ENCODE measurements at regions not wholly inside any gene's neighbourhood (a gene's known extent, or its start where the extent isn't known, plus 50 kb on each side); places are given as distances from the start of the nearest gene placed in this dataset.

DNA sequence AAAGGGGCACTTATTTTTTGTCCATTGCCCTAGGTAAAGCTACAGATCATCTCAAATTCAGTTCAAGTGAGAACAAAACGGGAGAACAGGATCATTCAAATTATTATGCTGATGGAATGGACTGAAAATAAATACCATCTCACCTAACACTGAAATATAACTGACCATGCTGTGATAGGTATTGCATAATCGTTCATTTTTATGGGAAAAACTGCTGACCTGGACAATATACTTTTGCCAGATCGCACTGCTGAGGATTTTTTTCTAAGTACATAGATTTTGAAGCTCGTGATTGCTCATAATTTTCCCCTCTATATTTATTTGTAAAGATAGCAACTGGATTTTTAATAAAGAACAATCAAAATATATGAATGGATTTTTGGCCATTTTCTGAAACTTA is 636.6 kb upstream of the NEGR1 start:
- H3K27me3 Mint-ChIP-seq = no peaks in the 10 kb centered on the region
- H3K4me3 Mint-ChIP-seq = no peak overlapping the region
- no peaks in the 10 kb centered on the region for H3K9me3 Mint-ChIP-seq
- no peak for DNase-seq
- CTCF ChIA-PET = no interaction called here
- H3K27ac Mint-ChIP-seq = no peak overlapping the region
- no peaks in the 10 kb centered on the region for H3K4me1 Mint-ChIP-seq
- no peaks in the 10 kb centered on the region for H3K36me3 Mint-ChIP-seq

GRCh38 chr1:72917920-72918319 is 635.6 kb upstream of the NEGR1 start:
- Mint-ChIP-seq H3K27ac (no peak overlapping the region), H3K4me1 (no peaks in the 10 kb centered on the region), H3K27me3 (no peaks in the 10 kb centered on the region), H3K4me3 (no peak overlapping the region), H3K9me3 (no peaks in the 10 kb centered on the region), H3K36me3 (no peaks in the 10 kb centered on the region)
- CTCF ChIA-PET = no interaction called here
- no peak for DNase-seq

DNA sequence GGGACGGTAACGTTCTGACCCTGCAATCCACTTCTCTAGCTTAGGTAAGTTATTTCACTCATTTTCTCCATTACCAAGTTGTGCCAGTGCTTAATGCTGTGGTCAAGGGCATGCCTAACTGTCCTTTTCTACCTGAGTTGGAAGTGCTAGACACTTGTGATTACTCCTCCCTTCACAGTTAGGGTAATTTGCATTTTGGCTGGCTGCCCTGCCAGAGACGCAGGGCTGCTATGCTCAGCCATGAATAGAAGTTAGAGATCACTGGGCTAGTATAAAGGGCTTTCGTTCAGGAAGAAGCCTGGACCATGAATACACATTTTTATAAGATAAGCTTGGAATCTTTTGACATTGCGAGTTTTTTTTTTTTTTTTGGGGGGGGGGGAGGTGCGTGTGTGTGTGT is 633.2 kb upstream of the NEGR1 start:
- Mint-ChIP-seq H3K4me1 (no peaks in the 10 kb centered on the region), H3K27me3 (no peaks in the 10 kb centered on the region), H3K9me3 (no peaks in the 10 kb centered on the region), H3K27ac (no peak overlapping the region), H3K36me3 (no peaks in the 10 kb centered on the region), H3K4me3 (no peak overlapping the region)
- no peak for DNase-seq
- CTCF ChIA-PET = no interaction called here

DNA sequence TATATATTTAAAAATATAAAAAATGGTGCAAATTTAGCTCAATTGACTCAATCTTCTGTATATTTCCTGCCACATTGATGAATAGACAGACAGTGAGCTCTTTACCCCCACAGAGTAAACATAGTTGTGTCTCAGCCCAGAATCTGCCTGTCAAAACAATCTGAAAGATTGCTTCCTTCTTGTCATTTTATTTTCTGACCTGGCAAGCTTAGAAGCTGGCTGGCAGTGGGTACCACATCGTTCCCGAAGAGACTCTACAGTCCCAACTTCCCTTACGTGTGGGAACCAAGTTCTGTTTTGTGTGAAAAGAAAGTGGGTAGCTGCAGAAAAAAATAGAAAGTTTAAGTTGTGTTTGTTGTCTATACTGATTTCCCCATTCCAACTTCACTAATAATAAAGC is 629.3 kb upstream of the NEGR1 start:
- no peak for DNase-seq
- CTCF ChIA-PET = no interaction called here
- H3K4me1 Mint-ChIP-seq = no peaks in the 10 kb centered on the region
- no peaks in the 10 kb centered on the region for H3K27me3 Mint-ChIP-seq
- H3K4me3 Mint-ChIP-seq = no peak overlapping the region
- H3K27ac Mint-ChIP-seq = no peak overlapping the region
- no peaks in the 10 kb centered on the region for H3K9me3 Mint-ChIP-seq
- H3K36me3 Mint-ChIP-seq = no peaks in the 10 kb centered on the region

DNA sequence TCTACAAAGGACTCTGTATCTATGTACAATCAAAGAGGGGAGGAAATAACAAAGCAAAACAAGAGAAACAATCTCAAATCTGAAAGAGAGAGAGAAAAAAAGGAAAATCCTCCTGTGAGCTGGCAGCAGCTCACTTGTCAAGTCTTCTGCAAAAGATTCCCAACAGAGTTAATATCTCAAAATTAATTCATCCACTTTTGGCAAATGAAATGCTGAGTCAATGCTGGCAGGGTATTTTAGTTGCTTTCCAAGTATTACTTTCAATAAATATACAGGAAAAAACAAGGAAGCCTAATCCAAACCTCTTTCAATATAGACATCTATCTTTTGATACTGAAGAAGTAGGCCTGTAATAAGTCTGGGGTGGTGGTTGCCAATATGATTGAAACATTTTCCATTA is 613.9 kb upstream of the NEGR1 start:
- H3K4me3 Mint-ChIP-seq = no peak overlapping the region

GRCh38 chr1:72892461-72892860 is 610.1 kb upstream of the NEGR1 start:
- no peak overlapping the region for H3K4me3 Mint-ChIP-seq
- H3K9me3 Mint-ChIP-seq = no peaks in the 10 kb centered on the region
- H3K27me3 Mint-ChIP-seq = no peaks in the 10 kb centered on the region
- no peaks in the 10 kb centered on the region for H3K4me1 Mint-ChIP-seq
- CTCF ChIA-PET = no interaction called here
- DNase-seq = no peak
- no peaks in the 10 kb centered on the region for H3K36me3 Mint-ChIP-seq
- no peak overlapping the region for H3K27ac Mint-ChIP-seq

More for the DNA sequence above, 613.9 kb upstream of the NEGR1 start:
- H3K27me3 Mint-ChIP-seq = no peaks in the 10 kb centered on the region
- H3K4me1 Mint-ChIP-seq = no peaks in the 10 kb centered on the region
- DNase-seq = no peak
- H3K9me3 Mint-ChIP-seq = peaks cover 1% of the 10 kb centered on the region
- no peak overlapping the region for H3K27ac Mint-ChIP-seq
- H3K36me3 Mint-ChIP-seq = no peaks in the 10 kb centered on the region
- CTCF ChIA-PET = no interaction called here

DNA sequence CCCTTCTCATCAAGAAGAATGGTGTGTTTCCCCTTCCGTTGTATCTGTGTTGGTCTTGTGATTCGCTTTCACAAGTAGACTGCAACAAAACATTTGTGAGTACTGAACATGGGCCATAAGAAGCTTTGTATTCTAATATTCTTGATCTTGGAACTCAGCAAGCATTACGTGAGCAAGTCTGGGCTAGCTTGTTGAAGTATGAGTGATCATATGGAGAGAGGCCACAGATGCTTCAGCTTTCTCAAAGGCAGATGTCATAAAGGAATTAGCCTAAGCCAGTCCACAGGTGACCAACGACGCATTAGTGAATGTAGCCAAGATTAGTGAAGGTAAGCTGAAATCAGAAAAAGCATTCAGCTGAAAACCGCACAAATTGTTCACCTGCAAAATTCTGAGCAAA is 609.6 kb upstream of the NEGR1 start:
- no peak overlapping the region for H3K27ac Mint-ChIP-seq
- DNase-seq = no peak
- H3K4me3 Mint-ChIP-seq = no peak overlapping the region
- CTCF ChIA-PET = no interaction called here
- H3K9me3 Mint-ChIP-seq = no peaks in the 10 kb centered on the region
- H3K36me3 Mint-ChIP-seq = no peaks in the 10 kb centered on the region
- no peaks in the 10 kb centered on the region for H3K27me3 Mint-ChIP-seq
- no peaks in the 10 kb centered on the region for H3K4me1 Mint-ChIP-seq

GRCh38 chr1:72885841-72886240 is 603.5 kb upstream of the NEGR1 start:
- no peak overlapping the region for H3K4me3 Mint-ChIP-seq
- CTCF ChIA-PET = no interaction called here
- DNase-seq = no peak
- no peaks in the 10 kb centered on the region for H3K9me3 Mint-ChIP-seq
- no peak overlapping the region for H3K27ac Mint-ChIP-seq
- H3K4me1 Mint-ChIP-seq = no peaks in the 10 kb centered on the region
- no peaks in the 10 kb centered on the region for H3K27me3 Mint-ChIP-seq
- H3K36me3 Mint-ChIP-seq = no peaks in the 10 kb centered on the region

DNA sequence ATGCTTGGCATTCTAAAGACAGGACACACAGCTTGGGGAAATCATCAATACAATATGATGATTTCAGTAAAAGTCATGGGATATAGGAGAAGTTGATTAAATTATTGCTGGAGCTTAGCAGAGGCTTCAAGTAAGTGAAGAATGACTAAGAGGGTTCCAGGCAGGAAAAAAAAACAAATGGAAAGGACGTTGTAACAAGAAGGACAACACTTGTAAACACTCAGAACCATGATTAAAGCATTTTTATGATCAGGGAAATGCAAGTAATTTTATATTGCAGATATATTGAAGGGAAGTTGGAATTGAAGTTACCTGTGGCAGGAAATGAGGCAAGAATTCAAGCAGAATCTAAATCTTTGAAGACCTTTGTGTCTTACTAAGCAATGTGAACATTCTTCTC is 602.7 kb upstream of the NEGR1 start:
- H3K27ac Mint-ChIP-seq = no peak overlapping the region
- CTCF ChIA-PET = interaction anchor here (0.7 kb wide), 1 partner anchor 200 kb away, joined by 3 read pairs; no protein-coding TSS in a partner anchor
- DNase-seq = no peak
- no peak overlapping the region for H3K4me3 Mint-ChIP-seq
- H3K36me3 Mint-ChIP-seq = no peaks in the 10 kb centered on the region
- no peaks in the 10 kb centered on the region for H3K27me3 Mint-ChIP-seq
- H3K9me3 Mint-ChIP-seq = no peaks in the 10 kb centered on the region
- H3K4me1 Mint-ChIP-seq = no peaks in the 10 kb centered on the region

GRCh38 chr1:72869873-72870272 is 587.5 kb upstream of the NEGR1 start:
- H3K36me3 Mint-ChIP-seq = no peaks in the 10 kb centered on the region
- H3K4me3 Mint-ChIP-seq = no peak overlapping the region
- no peak for DNase-seq
- no peaks in the 10 kb centered on the region for H3K4me1 Mint-ChIP-seq
- H3K27ac Mint-ChIP-seq = no peak overlapping the region
- no peaks in the 10 kb centered on the region for H3K9me3 Mint-ChIP-seq
- CTCF ChIA-PET = no interaction called here
- H3K27me3 Mint-ChIP-seq = no peaks in the 10 kb centered on the region

DNA sequence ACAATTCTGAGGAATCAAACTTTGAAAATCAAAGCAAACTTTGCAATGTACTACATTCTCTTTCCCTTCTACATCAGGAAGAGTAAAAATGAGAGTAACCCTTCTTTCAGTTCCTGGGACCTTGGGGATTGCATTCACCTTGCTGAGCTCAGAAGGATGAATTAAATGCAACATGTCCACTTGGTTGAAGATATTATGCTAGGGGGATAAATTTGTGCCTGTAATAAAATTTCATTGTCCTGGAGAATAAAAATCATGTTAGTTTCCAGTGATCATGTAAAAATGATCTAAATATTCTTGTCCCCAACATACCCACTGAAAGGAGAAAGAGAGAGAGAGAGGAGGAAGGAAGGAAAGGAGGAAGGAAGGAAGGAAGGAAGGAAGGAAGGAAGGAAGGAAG is 587.1 kb upstream of the NEGR1 start:
- no peak for DNase-seq
- Mint-ChIP-seq H3K27ac (no peak overlapping the region), H3K36me3 (no peaks in the 10 kb centered on the region), H3K27me3 (no peaks in the 10 kb centered on the region), H3K4me1 (no peaks in the 10 kb centered on the region), H3K4me3 (no peak overlapping the region), H3K9me3 (no peaks in the 10 kb centered on the region)
- CTCF ChIA-PET = no interaction called here

GRCh38 chr1:72851597-72851996 is 569.3 kb upstream of the NEGR1 start:
- no peak overlapping the region for H3K4me3 Mint-ChIP-seq
- H3K36me3 Mint-ChIP-seq = no peaks in the 10 kb centered on the region
- H3K27ac Mint-ChIP-seq = no peak overlapping the region
- no peak for DNase-seq
- CTCF ChIA-PET = no interaction called here
- no peaks in the 10 kb centered on the region for H3K27me3 Mint-ChIP-seq
- H3K9me3 Mint-ChIP-seq = no peaks in the 10 kb centered on the region
- no peaks in the 10 kb centered on the region for H3K4me1 Mint-ChIP-seq

DNA sequence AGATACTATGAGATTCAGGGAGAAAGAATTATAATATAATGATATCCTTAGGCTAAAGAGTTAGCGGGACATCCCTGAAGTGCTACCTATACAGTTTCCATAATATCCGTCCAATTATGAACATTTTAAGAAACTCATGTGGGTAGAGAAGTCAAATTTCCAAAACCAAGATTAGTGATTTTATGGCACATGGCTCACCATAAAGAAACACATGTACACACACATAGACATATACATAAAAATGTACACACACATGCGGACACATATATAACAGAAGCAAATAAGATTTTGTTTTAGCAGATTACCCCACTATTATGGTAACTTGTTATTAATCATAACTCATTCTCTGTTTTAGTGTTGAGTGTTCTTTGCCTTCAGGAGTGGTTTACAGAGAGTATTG is 566.7 kb upstream of the NEGR1 start:
- no peaks in the 10 kb centered on the region for H3K36me3 Mint-ChIP-seq
- H3K9me3 Mint-ChIP-seq = no peaks in the 10 kb centered on the region
- H3K4me3 Mint-ChIP-seq = no peak overlapping the region
- no peak overlapping the region for H3K27ac Mint-ChIP-seq
- CTCF ChIA-PET = no interaction called here
- no peaks in the 10 kb centered on the region for H3K27me3 Mint-ChIP-seq
- DNase-seq = no peak
- H3K4me1 Mint-ChIP-seq = no peaks in the 10 kb centered on the region

DNA sequence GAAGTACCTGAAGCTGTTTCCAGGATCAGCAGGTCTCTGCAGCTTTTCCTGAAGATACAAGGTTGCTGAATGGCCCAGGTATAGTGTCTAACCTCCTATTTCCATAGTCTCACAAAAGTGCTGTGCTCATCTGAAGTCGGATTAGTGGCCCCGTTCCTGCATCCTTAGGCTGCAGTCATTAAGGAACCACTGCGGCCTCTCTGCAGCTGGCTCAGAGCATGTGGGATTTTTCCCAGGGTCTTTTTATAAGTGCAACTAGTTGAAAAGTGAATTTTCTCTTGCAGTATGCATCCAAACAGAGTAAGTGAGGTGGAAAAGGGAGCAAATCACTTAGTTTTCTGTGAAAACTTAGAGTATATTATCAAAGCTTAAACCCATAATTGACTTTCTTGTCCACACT is 565.3 kb upstream of the NEGR1 start:
- Mint-ChIP-seq H3K4me3 (no peak overlapping the region), H3K4me1 (no peaks in the 10 kb centered on the region), H3K27me3 (no peaks in the 10 kb centered on the region), H3K27ac (no peak overlapping the region), H3K9me3 (peaks cover 3% of the 10 kb centered on the region), H3K36me3 (no peaks in the 10 kb centered on the region)
- DNase-seq = no peak
- CTCF ChIA-PET = no interaction called here

GRCh38 chr1:72846476-72847278 is 564.3 kb upstream of the NEGR1 start:
- CTCF ChIA-PET = no interaction called here
- no peaks in the 10 kb centered on the region for H3K27me3 Mint-ChIP-seq
- DNase-seq = no peak
- H3K4me3 Mint-ChIP-seq = no peak overlapping the region
- no peak overlapping the region for H3K27ac Mint-ChIP-seq
- H3K9me3 Mint-ChIP-seq = peaks cover 6% of the 10 kb centered on the region
- no peaks in the 10 kb centered on the region for H3K36me3 Mint-ChIP-seq
- no peaks in the 10 kb centered on the region for H3K4me1 Mint-ChIP-seq

- Mint-ChIP-seq H3K27ac (no peak overlapping the region), H3K4me1 (no peaks in the 10 kb centered on the region), H3K27me3 (no peaks in the 10 kb centered on the region), H3K4me3 (no peak overlapping the region), H3K9me3 (peaks cover 7% of the 10 kb centered on the region), H3K36me3 (no peaks in the 10 kb centered on the region)
- DNase-seq = no peak
- CTCF ChIA-PET = no interaction called here
These were observed 563.6 kb upstream of the NEGR1 start for GRCh38 chr1:72845981-72846380.

Data from activated naive CD4-positive, alpha-beta T cell treated with anti-CD3 and anti-CD28 coated beads, Interleukin-2, amount 10 ng/mL, durations not matched to agents 7 days and 5 days (primary cell).